ENCODE measurements at regions not wholly inside any gene's neighbourhood (a gene's known extent, or its start where the extent isn't known, plus 50 kb on each side); places are given as distances from the start of the nearest gene placed in this dataset.

DNA sequence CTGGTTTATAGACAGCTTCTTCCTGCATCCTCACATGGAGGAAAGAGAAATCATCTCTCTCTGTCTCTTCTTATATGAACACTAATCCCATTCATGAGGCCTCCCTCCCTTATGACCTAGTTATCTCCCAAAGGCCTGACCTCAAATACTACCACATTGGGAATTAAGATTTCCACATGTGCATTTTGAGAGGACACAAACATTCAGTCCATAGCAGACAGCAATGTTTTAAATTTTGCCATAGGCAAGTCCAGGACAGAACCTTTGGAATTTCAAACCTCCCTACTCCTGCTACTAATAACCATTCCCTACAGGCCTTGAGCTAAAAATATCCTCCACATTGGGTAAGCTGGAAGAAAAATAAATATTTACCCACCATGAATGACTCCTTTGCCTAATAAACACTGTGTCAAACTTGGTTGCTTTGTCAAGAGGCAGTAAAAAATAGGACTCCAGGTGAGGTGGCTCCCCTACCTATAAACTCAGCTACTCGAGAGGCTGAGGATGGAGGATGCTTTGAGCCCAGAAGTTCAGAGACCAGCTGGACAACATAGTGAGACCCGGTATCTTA lies 113.7 kb downstream of the ZNF281 start:
- H3K27me3 ChIP-seq (replicated peaks; ENCODE audit: insufficient read depth), result no peaks in the 10 kb centered on the region
- ATAC-seq (ENCODE audit: insufficient number of reproducible peaks, low FRiP score, low read depth), result no peak
- H3K4me3 ChIP-seq, result no peak overlapping the region
- TF ChIP-seq, protein P1, sequence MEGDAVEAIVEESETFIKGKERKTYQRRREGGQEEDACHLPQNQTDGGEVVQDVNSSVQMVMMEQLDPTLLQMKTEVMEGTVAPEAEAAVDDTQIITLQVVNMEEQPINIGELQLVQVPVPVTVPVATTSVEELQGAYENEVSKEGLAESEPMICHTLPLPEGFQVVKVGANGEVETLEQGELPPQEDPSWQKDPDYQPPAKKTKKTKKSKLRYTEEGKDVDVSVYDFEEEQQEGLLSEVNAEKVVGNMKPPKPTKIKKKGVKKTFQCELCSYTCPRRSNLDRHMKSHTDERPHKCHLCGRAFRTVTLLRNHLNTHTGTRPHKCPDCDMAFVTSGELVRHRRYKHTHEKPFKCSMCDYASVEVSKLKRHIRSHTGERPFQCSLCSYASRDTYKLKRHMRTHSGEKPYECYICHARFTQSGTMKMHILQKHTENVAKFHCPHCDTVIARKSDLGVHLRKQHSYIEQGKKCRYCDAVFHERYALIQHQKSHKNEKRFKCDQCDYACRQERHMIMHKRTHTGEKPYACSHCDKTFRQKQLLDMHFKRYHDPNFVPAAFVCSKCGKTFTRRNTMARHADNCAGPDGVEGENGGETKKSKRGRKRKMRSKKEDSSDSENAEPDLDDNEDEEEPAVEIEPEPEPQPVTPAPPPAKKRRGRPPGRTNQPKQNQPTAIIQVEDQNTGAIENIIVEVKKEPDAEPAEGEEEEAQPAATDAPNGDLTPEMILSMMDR (IDR thresholded peaks at IDR 0.05), result no peak
- no peaks in the 10 kb centered on the region for H3K9me3 ChIP-seq
- no peak for DNase-seq (ENCODE audit: low spot score)
- H3K4me1 ChIP-seq (ENCODE audit: control insufficient read depth in 1 of 2, low read depth in 2 of 2), result no peaks in the 10 kb centered on the region
- H3K36me3 ChIP-seq, result no peaks in the 10 kb centered on the region
- H3K27ac ChIP-seq, result no peak overlapping the region

DNA sequence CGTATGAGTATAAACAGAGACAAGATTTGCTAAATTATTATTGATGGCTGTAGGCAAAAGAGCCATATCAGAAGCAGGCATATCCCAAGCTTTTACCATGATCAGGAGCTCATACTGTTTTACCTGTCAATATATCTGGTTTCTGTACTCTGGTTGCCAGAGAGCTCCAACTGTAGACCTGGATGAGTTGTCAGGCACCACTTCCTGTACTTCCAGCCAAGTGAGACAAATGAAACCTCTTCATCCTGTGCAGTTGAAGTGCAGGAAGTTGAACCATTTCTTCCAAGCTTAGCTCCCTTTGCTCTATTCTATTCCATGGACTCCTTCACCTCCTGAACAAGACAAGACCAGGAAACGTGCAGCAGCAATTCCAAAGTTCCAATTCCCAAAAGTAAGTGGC lies 115.6 kb downstream of the ZNF281 start:
- no peaks in the 10 kb centered on the region for H3K4me1 ChIP-seq (ENCODE audit: control insufficient read depth in 1 of 2, low read depth in 2 of 2)
- no peak for ATAC-seq (ENCODE audit: insufficient number of reproducible peaks, low FRiP score, low read depth)

DNA sequence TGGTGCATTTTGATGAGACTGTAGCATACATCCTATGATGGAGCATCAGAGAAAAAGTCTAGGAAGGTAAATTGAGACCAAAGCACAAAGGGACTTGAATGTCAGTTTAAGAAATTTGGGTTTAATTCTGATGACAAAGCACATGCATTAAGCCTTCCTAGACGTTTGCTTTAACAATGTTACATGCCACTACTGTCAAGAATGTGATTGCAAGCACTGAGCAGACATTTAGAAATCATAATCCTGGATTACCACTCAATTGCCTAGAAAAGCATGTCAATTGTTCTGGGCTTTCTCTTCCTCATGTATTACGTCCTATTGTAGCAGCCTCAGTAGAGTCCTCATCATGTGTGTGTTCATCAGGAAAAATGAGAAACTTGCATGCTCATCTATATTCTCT lies 117.1 kb downstream of the ZNF281 start:
- Histone ChIP-seq H3K36me3 (no peaks in the 10 kb centered on the region), H3K9me3 (no peaks in the 10 kb centered on the region), H3K4me1 (ENCODE audit: control insufficient read depth in 1 of 2, low read depth in 2 of 2) (no peaks in the 10 kb centered on the region), H3K27me3 (replicated peaks; ENCODE audit: insufficient read depth) (no peaks in the 10 kb centered on the region), H3K4me3 (no peak overlapping the region), H3K27ac (no peak overlapping the region)
- TF ChIP-seq, protein P1 (IDR thresholded peaks at IDR 0.05), result no peak
- no peak for DNase-seq (ENCODE audit: low spot score)
- no peak for ATAC-seq (ENCODE audit: insufficient number of reproducible peaks, low FRiP score, low read depth)

More for the DNA sequence above, 115.6 kb downstream of the ZNF281 start:
- DNase-seq (ENCODE audit: low spot score), result no peak
- H3K36me3 ChIP-seq, result no peaks in the 10 kb centered on the region
- H3K27me3 ChIP-seq (replicated peaks; ENCODE audit: insufficient read depth), result no peaks in the 10 kb centered on the region
- TF ChIP-seq, protein P1 (IDR thresholded peaks at IDR 0.05), result no peak
- H3K9me3 ChIP-seq, result no peaks in the 10 kb centered on the region
- no peak overlapping the region for H3K4me3 ChIP-seq
- no peak overlapping the region for H3K27ac ChIP-seq

DNA sequence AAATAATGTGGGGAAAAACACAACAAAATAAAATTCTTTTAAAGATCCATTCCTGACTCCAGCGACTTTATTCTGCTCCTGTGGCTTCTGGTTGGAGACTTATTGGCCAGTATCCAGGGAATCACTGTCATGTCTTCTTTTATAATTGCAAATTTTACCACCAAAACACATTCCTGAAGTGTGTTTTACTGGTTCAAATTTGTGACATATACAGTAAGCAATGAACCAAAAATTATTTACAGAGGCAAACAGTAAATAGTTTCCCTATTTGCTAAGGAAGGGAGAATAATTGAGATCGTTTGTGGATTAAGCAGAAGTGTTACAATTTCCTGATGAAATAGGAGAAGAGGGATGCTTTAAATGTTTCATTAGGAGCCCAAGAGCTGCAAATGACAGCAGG lies 118.7 kb downstream of the ZNF281 start:
- DNase-seq (ENCODE audit: low spot score) (no peak), ATAC-seq (ENCODE audit: insufficient number of reproducible peaks, low FRiP score, low read depth) (no peak)
- Histone ChIP-seq H3K4me1 (ENCODE audit: control insufficient read depth in 1 of 2, low read depth in 2 of 2) (no peaks in the 10 kb centered on the region), H3K27me3 (replicated peaks; ENCODE audit: insufficient read depth) (no peaks in the 10 kb centered on the region), H3K27ac (no peak overlapping the region), H3K9me3 (no peaks in the 10 kb centered on the region), H3K36me3 (no peaks in the 10 kb centered on the region), H3K4me3 (no peak overlapping the region)
- TF ChIP-seq, protein P1 (IDR thresholded peaks at IDR 0.05), result no peak

DNA sequence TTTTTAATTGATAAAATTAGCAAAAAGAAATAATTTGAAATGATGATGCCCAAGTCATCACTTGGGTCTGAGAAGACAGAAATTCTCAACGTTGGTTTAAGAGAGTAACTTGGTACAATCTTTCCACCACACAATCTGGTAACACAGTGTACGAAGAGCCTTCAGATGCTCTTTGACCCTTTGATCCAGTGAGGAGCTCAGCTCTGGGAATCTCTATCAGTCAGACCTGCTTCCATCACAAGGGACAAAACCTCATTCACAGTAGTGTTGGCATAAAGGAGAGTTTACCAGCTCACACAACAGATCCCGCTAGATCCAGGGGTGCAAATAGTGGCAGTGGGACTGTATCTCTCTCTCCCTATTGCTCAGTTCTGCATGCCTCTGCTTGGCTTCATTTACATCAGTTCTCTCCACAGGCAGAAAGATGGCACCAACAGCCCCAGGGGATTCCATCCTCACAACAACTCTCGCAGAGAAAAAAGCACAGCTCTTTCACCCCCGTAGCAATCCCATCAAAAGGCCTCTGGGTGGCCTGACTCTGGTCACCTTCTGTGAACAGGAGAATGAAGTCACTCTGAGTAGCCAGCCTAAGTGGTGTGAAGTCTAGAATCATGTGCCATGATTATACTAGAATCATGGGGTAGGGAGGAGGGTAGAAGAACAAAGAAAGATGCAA lies 119.7 kb downstream of the ZNF281 start:
- TF ChIP-seq, protein P1 (IDR thresholded peaks at IDR 0.05), result no peak
- no peaks in the 10 kb centered on the region for H3K4me1 ChIP-seq (ENCODE audit: control insufficient read depth in 1 of 2, low read depth in 2 of 2)
- no peaks in the 10 kb centered on the region for H3K27me3 ChIP-seq (replicated peaks; ENCODE audit: insufficient read depth)
- ATAC-seq (ENCODE audit: insufficient number of reproducible peaks, low FRiP score, low read depth), result no peak
- no peak for DNase-seq (ENCODE audit: low spot score)
- H3K36me3 ChIP-seq, result no peaks in the 10 kb centered on the region
- no peaks in the 10 kb centered on the region for H3K9me3 ChIP-seq
- no peak overlapping the region for H3K27ac ChIP-seq
- H3K4me3 ChIP-seq, result no peak overlapping the region
